ENCODE measurements at regions not wholly inside any gene's neighbourhood (a gene's known extent, or its start where the extent isn't known, plus 50 kb on each side); places are given as distances from the start of the nearest gene placed in this dataset.

DNA sequence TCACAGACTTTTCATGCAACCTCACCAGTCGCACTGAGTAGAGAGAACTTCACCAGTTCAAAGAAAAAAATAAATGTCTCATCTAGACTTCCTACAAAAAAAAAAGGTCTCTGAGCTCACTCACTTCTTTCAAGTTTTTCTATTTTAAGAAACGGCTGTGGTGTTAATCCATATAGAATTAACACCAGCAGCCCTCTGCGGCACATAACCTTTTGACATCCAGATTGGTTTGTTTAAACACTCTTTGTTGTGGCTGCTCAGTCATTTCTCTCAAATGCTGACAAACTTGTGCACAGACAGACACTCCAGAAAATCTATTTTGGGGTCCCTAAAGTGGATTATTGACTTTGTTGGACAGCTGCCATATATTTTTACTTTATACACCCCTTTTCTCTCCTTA lies 874.9 kb downstream of the EFNB2 start:
- no peaks in the 10 kb centered on the region for H3K27me3 ChIP-seq (ENCODE audit: control insufficient read depth, insufficient read depth, low read length)
- ChIA-PET CTCF (no interaction called here), POLR2A (no interaction called here)
- DNase-seq (ENCODE audit: low read depth), result no peak
- H3K4me3 ChIP-seq (ENCODE audit: low read depth, low read length), result no peak overlapping the region
- no peak for TF ChIP-seq CTCF (IDR thresholded peaks at IDR 0.05; ENCODE audit: insufficient read depth, low read depth, low read length)
- H3K36me3 ChIP-seq (ENCODE audit: control insufficient read depth, insufficient read depth, low read length), result no peaks in the 10 kb centered on the region

DNA sequence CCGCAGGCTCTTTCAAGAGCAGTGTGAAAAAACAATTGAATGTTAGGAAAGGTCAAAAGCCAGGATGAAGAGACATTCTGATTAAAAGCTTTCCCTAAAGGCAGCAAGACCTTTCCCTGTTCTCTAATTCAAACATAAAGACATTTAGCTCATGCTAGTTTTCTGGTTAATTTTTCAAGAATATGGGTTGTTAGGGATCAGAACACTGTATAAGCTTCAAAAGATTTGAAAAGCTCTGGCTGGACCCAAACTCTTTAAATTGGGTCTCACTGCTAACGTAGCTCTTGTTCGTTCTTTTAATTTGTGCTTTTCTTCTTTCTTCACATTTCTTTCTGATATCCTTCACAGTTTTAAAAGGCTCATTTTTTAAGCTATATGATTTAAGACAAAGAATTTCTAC lies 877.0 kb downstream of the EFNB2 start:
- POLR2A ChIA-PET, result no interaction called here
- no peak for DNase-seq (ENCODE audit: low read depth)
- H3K4me3 ChIP-seq (ENCODE audit: low read depth, low read length), result no peak overlapping the region
- H3K36me3 ChIP-seq (ENCODE audit: control insufficient read depth, insufficient read depth, low read length), result no peaks in the 10 kb centered on the region
- CTCF ChIA-PET, result no interaction called here
- no peaks in the 10 kb centered on the region for H3K27me3 ChIP-seq (ENCODE audit: control insufficient read depth, insufficient read depth, low read length)
- TF ChIP-seq CTCF (IDR thresholded peaks at IDR 0.05; ENCODE audit: insufficient read depth, low read depth, low read length), result no peak

DNA sequence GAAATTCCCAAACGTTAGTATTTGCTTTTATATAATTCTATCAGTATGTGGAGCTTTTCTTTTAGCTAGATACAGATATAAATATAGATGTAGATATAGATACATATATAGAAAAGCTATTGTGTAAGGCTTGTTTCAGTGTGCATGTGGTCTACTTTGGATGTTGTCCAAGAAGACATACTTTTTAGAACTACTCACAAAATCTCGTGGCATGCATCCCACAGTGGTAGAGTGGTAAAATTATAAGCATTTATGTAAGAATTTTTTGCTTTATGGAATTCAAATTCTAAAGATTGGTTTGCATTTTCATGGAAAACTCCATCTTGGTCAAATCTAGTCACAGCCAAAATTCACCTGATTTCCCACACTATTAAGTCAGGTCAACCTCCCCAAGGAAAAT lies 880.4 kb downstream of the EFNB2 start:
- ChIA-PET POLR2A (no interaction called here), CTCF (interaction anchor here (0.6 kb wide), 1 partner anchor 32 kb away, joined by 3 read pairs; no protein-coding TSS in a partner anchor)
- no peak for DNase-seq (ENCODE audit: low read depth)
- H3K4me3 ChIP-seq (ENCODE audit: low read depth, low read length), result no peak overlapping the region
- TF ChIP-seq CTCF (IDR thresholded peaks at IDR 0.05; ENCODE audit: insufficient read depth, low read depth, low read length), result no peak
- H3K36me3 ChIP-seq (ENCODE audit: control insufficient read depth, insufficient read depth, low read length), result no peaks in the 10 kb centered on the region
- no peaks in the 10 kb centered on the region for H3K27me3 ChIP-seq (ENCODE audit: control insufficient read depth, insufficient read depth, low read length)

DNA sequence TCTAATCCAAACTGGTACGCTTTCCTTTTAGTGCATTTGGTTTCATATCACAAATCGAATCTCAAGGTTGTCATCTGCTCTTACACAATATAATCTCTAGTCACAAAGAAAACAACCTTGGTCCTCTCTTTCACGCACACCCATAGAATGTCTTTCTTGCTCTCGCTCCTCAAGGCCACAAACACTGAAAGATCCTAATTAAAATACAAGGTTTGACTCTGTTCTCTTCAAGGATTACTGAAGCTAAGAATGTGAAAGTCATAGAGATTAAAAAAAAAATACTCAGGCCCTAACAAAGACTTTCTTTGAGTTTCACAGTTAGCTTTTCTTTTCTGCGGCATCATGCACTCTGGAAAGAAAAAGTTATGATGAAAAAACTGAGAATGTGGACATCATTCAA lies 891.5 kb downstream of the EFNB2 start:
- TF ChIP-seq CTCF (IDR thresholded peaks at IDR 0.05; ENCODE audit: insufficient read depth, low read depth, low read length), result no peak
- Histone ChIP-seq H3K36me3 (ENCODE audit: control insufficient read depth, insufficient read depth, low read length) (no peaks in the 10 kb centered on the region), H3K4me3 (ENCODE audit: low read depth, low read length) (no peak overlapping the region), H3K27me3 (ENCODE audit: control insufficient read depth, insufficient read depth, low read length) (no peaks in the 10 kb centered on the region)
- DNase-seq (ENCODE audit: low read depth), result no peak
- CTCF ChIA-PET, result no interaction called here
- POLR2A ChIA-PET, result no interaction called here

GRCh38 chr13:105642511-105642958 lies 892.9 kb downstream of the EFNB2 start:
- no peak for TF ChIP-seq CTCF (IDR thresholded peaks at IDR 0.05; ENCODE audit: insufficient read depth, low read depth, low read length)
- Histone ChIP-seq H3K4me3 (ENCODE audit: low read depth, low read length) (no peak overlapping the region), H3K36me3 (ENCODE audit: control insufficient read depth, insufficient read depth, low read length) (no peaks in the 10 kb centered on the region), H3K27me3 (ENCODE audit: control insufficient read depth, insufficient read depth, low read length) (no peaks in the 10 kb centered on the region)
- ChIA-PET POLR2A (no interaction called here), CTCF (no interaction called here)
- DNase-seq (ENCODE audit: low read depth), result no peak

Data from BJ (cell line).